Activated naive CD8-positive, alpha-beta T cell treated with anti-CD3 and anti-CD28 coated beads, Interleukin-2, amount 50 U/mL, for 24 hours (primary cell): ENCODE measurements at regions not wholly inside any gene's neighbourhood (a gene's known extent, or its start where the extent isn't known, plus 50 kb on each side); places are given as distances from the start of the nearest gene placed in this dataset.
"Not testable (repeated sequence)": the region's sequence is repeated elsewhere in the genome, so short reads cannot be mapped to it uniquely, and the experiment has no call there.

Source experiments
- ATAC-seq: fragments of 150-1000 bp; cut with Tn5 transposase; one replicate; pipeline ENCODE4 v1.10.0; 2021
- DNase-seq: peaks from one replicate; pipeline ENCODE4 v3.0.0; 2021
- H3K27ac Mint-ChIP-seq: one replicate; pipeline ENCODE4 v1.8.0; 2021; ENCODE audit warnings: mild to moderate bottlenecking, mixed read lengths
- H3K27me3 Mint-ChIP-seq: one replicate; pipeline ENCODE4 v1.8.0; 2021; ENCODE audit warnings: mixed read lengths
- H3K36me3 Mint-ChIP-seq: one replicate; pipeline ENCODE4 v1.8.0; 2021; ENCODE audit warnings: low read depth, mixed read lengths
- H3K4me1 Mint-ChIP-seq: one replicate; pipeline ENCODE4 v1.8.0; 2021; ENCODE audit warnings: mixed read lengths
- H3K4me3 Mint-ChIP-seq: one replicate; pipeline ENCODE4 v1.8.0; 2021; ENCODE audit warnings: mild to moderate bottlenecking, moderate library complexity, mixed read lengths
- H3K9me3 Mint-ChIP-seq: one replicate; pipeline ENCODE4 v1.8.0; 2021; ENCODE audit warnings: mixed read lengths

DNA sequence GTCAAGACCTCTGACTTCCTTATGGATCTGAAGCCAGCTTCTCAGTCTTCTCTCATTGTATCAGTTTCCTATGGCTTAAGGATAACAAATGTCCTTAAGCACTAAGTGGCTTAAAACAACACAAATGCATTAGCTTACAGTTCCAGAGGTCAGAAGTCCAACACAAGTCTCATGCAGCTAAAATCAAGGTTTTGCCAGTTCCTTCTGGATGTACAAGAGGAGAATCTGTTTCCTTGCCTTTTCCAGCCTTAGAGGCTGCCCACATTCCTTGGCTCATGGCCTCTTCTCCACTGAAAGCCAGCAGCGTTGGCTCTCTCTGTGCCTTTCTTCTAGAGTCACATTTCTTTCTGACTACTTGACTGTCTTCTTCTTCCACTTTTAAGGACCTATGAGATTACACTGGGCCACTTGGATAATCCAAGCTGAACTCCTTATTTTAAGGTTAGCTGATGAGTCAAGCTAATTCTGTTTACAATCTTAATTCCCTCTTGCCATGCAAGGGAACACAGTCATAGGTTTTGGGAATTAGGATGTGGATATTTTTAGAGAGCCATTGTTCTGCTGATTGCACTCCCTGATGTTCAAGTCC, 179.0 kb downstream of the BCAS1 start:
- H3K4me3 Mint-ChIP-seq: no peak overlapping the region
- no peak for ATAC-seq

DNA sequence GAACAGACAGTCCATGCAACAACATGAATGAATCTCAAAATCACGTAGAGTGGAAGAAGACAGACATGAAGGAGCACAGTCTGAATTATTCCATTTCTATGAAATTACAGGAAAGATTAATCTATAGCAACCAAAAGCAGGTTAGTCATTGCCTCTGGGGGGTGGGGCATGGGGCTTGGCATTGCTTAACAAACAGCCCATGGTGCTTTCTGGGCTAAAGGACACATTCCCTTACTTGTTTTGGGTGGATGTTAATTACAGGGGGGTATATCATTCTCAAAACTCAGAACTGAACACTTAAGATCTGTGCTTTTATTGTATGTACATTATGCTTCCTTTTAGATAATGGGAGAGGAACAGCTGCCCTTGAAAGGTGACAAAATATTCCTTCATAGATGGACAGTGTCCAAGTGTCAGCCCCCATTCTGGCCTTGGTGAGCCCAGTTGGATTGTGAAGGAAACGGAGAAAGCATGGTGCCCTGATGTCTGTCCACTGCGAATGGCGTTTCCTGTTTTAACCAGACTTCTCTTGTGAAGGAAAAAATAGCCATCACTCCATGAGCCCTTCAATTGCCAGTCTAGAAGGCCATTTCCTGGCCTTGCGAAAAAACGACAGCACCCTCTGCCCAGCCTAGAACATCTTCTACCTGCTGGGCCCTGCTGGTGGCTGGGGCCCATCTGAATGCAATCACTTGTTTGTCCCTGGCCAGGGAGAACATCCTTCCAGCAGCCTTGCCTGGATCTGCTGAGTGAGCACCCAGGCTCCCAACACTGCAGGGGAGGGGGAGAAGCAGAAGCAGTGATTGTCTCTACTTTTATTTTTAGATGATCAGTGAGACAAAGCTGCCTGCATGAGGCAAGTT, 179.7 kb downstream of the BCAS1 start:
- no peaks in the 10 kb centered on the region for H3K9me3 Mint-ChIP-seq
- H3K4me1 Mint-ChIP-seq: peaks cover 83% of the 10 kb centered on the region
- peak; percentile 41 for DNase-seq
- ATAC-seq: no peak
- H3K27me3 Mint-ChIP-seq: peaks cover 4% of the 10 kb centered on the region
- peaks cover 6% of the 10 kb centered on the region for H3K36me3 Mint-ChIP-seq
- peak overlapping the region; percentile 37 for H3K27ac Mint-ChIP-seq
- H3K4me3 Mint-ChIP-seq: no peak overlapping the region

More for the DNA sequence above, 179.0 kb downstream of the BCAS1 start:
- no peak for DNase-seq
- peaks cover 6% of the 10 kb centered on the region for H3K36me3 Mint-ChIP-seq
- H3K9me3 Mint-ChIP-seq: no peaks in the 10 kb centered on the region
- H3K27ac Mint-ChIP-seq: peak overlapping the region; percentile 37
- H3K4me1 Mint-ChIP-seq: peaks cover 78% of the 10 kb centered on the region
- peaks cover 4% of the 10 kb centered on the region for H3K27me3 Mint-ChIP-seq

DNA sequence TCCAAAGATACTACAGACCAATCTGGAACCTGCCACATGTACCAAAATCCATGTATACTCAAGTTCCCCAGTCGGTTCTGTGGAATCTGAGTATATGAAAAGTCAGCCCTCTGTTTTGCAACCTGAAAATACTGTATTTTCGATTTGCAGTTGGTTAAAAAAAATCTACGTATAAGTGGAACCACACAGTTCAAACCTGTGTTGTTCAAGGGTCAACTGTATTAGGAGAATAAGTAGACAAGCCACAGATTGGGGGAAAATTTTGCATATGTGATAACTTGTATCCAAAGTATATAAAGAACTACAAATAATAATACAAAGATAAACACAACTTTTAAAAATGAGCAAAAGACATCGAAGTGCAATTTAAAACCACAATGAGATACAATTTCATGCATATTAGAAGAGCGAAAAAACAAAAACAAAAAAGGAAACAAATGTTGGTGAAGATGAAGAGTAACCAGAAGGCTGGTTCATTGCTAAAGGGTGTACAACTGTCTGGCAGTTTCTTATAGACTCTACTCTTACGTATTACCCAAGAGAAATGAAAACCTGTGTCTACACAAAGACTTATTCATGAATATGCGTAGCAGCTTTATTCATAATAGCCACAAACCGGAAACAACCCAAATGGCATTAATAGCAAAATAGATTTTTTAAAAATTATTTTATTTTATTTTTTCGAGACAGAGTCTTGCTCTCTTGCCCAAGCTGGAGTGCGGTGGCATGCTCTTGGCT, 180.8 kb downstream of the BCAS1 start:
- DNase-seq: no peak
- H3K27me3 Mint-ChIP-seq: peaks cover 4% of the 10 kb centered on the region
- H3K27ac Mint-ChIP-seq: no peak overlapping the region
- H3K4me3 Mint-ChIP-seq: no peak overlapping the region
- H3K36me3 Mint-ChIP-seq: peaks cover 4% of the 10 kb centered on the region
- ATAC-seq: no peak
- H3K9me3 Mint-ChIP-seq: no peaks in the 10 kb centered on the region
- H3K4me1 Mint-ChIP-seq: peaks cover 83% of the 10 kb centered on the region

DNA sequence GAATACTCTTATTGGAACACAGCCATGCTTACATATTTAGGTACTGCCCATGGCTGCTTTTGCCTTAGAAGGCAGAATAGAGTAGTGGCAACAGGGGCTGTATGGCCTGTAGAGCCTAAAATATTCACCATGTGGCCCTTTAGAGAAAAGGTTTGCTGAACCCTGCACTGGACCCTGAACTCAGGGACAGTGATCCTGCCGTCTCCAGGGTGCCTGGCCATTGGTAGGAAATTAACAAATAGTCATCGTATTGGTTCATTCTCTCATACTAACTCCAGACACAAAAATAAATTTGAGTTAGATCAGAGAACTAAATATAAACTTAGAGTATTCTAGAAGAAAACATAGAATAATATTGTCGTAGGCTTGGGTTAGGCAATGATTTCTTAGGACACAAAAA, 181.4 kb downstream of the BCAS1 start:
- Mint-ChIP-seq H3K4me1 (peaks cover 83% of the 10 kb centered on the region), H3K27ac (no peak overlapping the region), H3K27me3 (peaks cover 4% of the 10 kb centered on the region), H3K4me3 (no peak overlapping the region), H3K9me3 (no peaks in the 10 kb centered on the region), H3K36me3 (peaks cover 4% of the 10 kb centered on the region)
- ATAC-seq: no peak
- DNase-seq: no peak

DNA sequence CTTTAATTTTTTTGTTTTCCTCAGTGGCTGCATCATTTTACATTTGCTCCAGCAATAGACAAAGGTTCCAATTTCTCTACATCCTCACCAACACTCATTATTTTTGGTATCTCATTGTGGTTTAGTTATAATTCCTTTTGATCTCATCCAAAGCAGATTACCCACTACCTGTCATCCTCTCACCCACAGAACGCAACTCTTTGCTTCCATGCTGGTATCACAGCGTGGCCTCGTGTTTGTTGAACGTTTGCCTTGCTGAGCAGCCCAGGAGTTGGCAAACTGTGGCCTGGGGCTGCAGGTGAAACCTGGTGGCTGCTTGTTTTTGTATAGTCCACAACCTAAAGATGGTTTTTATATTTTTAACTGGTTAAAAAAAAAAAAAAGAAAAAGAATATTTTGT, 181.9 kb downstream of the BCAS1 start:
- no peaks in the 10 kb centered on the region for H3K9me3 Mint-ChIP-seq
- DNase-seq: no peak
- H3K4me1 Mint-ChIP-seq: peaks cover 83% of the 10 kb centered on the region
- H3K27me3 Mint-ChIP-seq: peaks cover 4% of the 10 kb centered on the region
- ATAC-seq: no peak
- H3K4me3 Mint-ChIP-seq: peak overlapping the region; percentile 17
- peak overlapping the region; percentile 73 for H3K27ac Mint-ChIP-seq
- H3K36me3 Mint-ChIP-seq: peaks cover 4% of the 10 kb centered on the region

DNA sequence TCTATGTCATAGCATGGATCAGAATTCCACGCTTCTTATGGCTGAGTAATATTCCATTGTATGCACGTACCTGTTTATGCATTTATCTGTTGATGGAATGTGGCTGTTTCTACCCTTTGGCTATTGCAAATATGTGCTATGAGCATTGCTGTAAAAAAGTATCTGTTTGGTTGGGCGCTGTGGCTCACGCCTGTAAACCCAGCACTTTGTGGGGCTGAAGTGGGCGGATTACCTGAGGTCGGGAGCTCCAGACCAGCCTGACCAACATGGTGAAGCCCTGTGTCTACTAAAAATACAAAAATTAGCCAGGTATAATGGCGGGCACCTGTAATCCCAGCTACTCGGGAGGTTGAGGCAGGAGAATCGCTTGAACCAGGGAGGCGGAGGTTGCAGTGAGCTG, 182.4 kb downstream of the BCAS1 start:
- H3K27ac Mint-ChIP-seq: no peak overlapping the region
- no peaks in the 10 kb centered on the region for H3K27me3 Mint-ChIP-seq
- ATAC-seq (no peak), DNase-seq (no peak)
- no peaks in the 10 kb centered on the region for H3K36me3 Mint-ChIP-seq
- H3K4me1 Mint-ChIP-seq: peaks cover 83% of the 10 kb centered on the region
- no peaks in the 10 kb centered on the region for H3K9me3 Mint-ChIP-seq
- H3K4me3 Mint-ChIP-seq: no peak overlapping the region

DNA sequence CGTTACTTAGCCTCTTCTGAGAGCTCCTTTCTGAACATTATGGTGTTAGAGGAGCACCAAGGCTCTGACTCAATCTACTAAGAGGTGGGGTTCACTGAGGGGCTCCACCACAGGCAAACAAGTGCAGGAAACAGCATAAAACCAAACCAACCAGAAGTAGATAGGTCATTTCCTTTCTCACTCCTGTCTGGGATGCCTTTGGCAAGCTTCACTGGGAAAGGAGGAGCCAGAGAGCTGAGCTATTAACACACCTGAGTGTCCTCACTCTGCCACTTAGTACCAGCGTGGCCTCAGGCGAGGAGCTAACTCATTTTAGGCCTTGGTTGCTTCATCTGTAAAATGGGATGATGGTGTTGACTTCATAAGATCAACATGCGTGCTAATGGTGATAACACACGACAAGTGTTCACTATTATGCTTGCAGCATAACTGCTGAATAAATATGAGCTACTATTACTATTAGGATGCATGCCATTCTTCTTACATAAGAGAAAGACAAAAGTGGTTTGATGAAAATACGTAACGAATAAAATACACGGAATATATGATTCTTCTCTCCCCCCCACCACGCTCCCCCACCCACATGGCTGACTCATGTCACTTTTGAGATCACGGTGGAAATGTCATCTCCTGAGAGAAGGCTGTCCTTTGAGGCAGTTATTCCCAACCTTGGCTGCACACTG, 185.4 kb downstream of the BCAS1 start:
- peaks cover 77% of the 10 kb centered on the region for H3K4me1 Mint-ChIP-seq
- no peaks in the 10 kb centered on the region for H3K36me3 Mint-ChIP-seq
- DNase-seq: peak; percentile 60
- ATAC-seq: peak; percentile 91
- H3K27me3 Mint-ChIP-seq: no peaks in the 10 kb centered on the region
- H3K4me3 Mint-ChIP-seq: peak overlapping the region; percentile 70
- peak overlapping the region; percentile 89 for H3K27ac Mint-ChIP-seq
- H3K9me3 Mint-ChIP-seq: no peaks in the 10 kb centered on the region

DNA sequence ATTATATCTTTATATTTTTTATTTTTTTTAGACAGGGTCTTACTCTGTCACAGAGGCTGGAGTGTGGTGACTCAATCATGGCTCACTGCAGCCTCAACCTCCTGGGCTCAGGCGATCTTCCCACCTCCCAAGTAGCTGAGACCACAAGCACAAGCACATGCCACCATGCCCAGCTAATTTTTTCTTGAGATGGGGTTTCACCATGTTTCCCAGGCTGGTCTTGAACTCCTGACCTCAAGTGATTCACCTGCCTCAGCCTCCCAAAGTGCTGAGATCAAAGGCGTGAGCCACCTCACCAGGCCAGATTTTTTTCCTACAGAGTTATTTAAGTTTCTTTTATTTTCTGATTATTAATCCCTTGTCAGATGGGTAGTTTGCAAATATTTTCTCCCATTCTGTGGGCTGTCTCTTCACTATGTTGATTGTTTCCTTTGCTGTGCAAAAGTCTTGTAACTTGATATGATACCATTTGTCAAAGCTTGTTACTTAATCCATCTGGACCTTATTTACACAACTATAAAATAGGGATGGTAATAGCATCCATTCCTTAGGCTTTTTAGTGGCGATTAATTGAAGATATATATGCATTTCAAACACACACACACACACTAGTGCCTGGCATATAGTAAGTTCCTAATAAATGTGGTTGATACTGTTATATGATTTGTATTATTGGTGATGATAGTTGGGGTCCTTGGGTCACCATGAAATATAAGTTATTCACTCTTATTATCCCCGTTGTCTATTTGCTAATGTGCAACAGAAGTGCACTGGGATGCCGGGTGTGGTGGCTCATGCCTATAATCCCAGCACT, 187.1 kb downstream of the BCAS1 start:
- Mint-ChIP-seq H3K4me3 (peak overlapping the region; percentile 40), H3K27me3 (no peaks in the 10 kb centered on the region), H3K9me3 (no peaks in the 10 kb centered on the region), H3K27ac (peak overlapping the region; percentile 89), H3K4me1 (peaks cover 83% of the 10 kb centered on the region), H3K36me3 (no peaks in the 10 kb centered on the region)
- peak; percentile 56 for DNase-seq
- ATAC-seq: peak; percentile 65

DNA sequence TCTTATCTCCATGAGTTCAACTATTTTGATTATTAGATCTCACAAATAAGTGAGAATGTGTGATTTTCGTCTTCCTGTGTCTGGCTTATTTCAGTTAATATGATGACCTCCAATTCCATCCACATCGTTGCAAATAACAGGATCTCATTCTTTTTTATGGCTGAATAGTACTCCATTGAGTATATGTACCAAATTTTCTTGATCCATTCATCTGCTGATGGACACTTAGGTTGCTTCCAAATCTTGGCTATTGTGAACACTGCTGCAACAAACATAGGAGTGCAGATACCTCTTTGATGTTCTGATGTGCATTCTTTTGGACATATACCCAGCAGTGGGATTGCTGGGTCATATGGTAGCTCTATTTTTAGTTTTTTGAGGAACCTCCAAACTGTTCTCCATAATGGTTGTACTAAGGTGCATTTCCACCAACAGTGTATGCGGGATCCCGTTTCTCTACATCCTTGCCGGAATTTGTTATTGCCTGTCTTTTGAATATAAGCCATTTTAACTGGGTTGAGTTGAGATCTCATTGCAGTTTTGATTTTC, 187.9 kb downstream of the BCAS1 start:
- not testable (repeated sequence) for H3K27me3 Mint-ChIP-seq, H3K9me3 Mint-ChIP-seq, ATAC-seq, H3K36me3 Mint-ChIP-seq, H3K27ac Mint-ChIP-seq, DNase-seq, H3K4me3 Mint-ChIP-seq
- peaks cover 78% of the 10 kb centered on the region for H3K4me1 Mint-ChIP-seq

DNA sequence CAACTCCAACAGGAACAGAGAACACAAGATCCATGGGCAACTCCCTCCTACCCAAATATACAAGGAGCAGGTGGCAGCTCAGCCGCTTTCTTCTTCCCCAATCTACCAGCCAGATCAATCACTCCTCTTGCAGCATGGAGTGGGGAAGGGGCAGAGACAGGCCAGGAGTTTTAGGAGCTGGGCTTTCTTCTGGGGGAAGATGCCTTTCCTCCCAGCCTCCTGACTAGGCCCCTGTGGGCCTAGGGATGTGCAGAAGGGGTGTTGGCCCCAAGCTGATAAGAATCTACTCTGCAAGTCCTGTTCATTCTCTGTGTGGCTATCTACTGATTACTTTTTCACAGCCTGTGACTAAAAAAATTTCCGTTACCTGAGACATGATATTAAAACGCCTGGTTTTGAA, 189.0 kb downstream of the BCAS1 start:
- no peaks in the 10 kb centered on the region for H3K27me3 Mint-ChIP-seq
- H3K4me3 Mint-ChIP-seq: no peak overlapping the region
- H3K4me1 Mint-ChIP-seq: peaks cover 72% of the 10 kb centered on the region
- no peak overlapping the region for H3K27ac Mint-ChIP-seq
- H3K36me3 Mint-ChIP-seq: no peaks in the 10 kb centered on the region
- no peaks in the 10 kb centered on the region for H3K9me3 Mint-ChIP-seq
- ATAC-seq: no peak
- DNase-seq: no peak

DNA sequence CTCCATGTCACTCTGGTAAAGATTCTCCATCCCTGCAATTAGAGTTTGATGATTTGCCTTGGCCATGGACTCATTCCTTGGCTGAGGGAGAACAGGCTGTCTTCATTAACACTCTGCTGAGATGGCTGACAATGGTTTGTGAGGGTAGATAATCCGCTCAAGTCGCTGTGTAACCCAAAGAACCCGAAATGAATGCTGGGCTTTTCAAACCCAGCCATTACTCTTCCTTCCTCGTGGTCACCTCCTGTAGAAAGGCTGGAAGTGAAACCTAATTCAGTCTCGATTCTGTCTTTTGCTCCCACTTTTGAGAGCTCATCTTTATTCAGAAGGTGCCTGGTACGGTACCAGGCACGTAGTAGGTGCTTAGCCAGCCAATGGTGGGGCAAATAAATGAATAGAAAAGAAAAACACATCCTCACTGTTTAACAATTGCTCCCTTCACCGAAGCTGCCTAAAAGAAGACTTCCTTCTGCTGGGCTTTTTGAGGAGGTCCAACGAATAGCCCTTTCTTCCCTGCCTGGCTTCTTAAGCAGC, 190.2 kb downstream of the BCAS1 start:
- no peak overlapping the region for H3K4me3 Mint-ChIP-seq
- no peak for ATAC-seq
- H3K36me3 Mint-ChIP-seq: no peaks in the 10 kb centered on the region
- peaks cover 61% of the 10 kb centered on the region for H3K4me1 Mint-ChIP-seq
- no peak overlapping the region for H3K27ac Mint-ChIP-seq
- H3K9me3 Mint-ChIP-seq: no peaks in the 10 kb centered on the region
- H3K27me3 Mint-ChIP-seq: no peaks in the 10 kb centered on the region
- DNase-seq: no peak

DNA sequence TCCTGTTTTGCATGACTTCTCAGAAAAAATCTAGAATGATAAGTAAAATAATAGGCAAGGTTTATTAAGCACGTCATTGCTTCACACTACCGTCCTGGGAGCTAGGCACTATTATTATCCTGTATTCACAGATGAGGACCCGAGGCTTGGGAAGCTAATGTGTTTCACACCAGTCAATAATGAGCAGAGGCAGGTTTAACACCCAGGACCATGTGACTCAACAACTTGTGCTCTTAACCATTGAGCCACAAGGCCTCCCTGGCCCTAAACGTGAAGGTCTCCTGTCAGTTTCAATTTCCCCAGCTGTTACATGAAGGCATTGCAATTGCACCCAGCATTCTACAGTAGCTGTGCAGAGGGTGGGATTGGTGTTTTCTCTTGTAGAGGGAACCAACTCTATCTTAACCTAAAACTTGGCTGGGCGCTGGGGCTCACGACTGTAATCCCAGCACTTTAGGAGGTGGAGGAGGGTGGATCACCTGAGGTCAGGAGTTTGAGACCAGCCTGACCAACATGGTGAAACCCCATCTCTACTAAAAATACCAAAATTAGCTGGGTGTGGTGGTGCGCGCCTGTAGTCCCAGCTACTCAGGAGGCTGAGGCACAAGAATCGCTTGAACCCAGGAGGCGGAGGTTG, 191.2 kb downstream of the BCAS1 start:
- DNase-seq: no peak
- H3K9me3 Mint-ChIP-seq: no peaks in the 10 kb centered on the region
- no peaks in the 10 kb centered on the region for H3K36me3 Mint-ChIP-seq
- H3K4me3 Mint-ChIP-seq: no peak overlapping the region
- ATAC-seq: peak; percentile 37
- H3K27me3 Mint-ChIP-seq: no peaks in the 10 kb centered on the region
- no peak overlapping the region for H3K27ac Mint-ChIP-seq
- H3K4me1 Mint-ChIP-seq: peaks cover 53% of the 10 kb centered on the region
